ENCODE measurements at regions not wholly inside any gene's neighbourhood (a gene's known extent, or its start where the extent isn't known, plus 50 kb on each side); places are given as distances from the start of the nearest gene placed in this dataset.

DNA sequence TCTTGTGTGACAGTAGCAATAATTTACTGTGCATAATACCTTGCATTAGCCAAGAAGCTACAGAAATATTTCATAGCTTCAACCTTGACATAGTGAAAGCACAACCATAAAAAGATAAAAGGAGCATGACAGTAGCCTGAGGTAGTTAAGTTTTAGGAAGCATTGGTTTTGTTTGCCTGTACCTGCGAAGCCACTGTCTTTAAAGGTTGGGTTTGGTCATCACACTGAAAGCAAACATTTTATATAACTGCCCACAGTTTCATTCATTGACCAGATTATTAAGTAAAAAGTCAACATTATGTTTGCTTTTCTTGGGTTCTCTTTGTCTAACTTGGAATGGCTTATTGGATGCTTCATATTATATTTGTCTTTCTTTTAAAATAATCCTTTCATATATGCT lies 450.1 kb upstream of the IL12A start:
- TF ChIP-seq, protein P1, sequence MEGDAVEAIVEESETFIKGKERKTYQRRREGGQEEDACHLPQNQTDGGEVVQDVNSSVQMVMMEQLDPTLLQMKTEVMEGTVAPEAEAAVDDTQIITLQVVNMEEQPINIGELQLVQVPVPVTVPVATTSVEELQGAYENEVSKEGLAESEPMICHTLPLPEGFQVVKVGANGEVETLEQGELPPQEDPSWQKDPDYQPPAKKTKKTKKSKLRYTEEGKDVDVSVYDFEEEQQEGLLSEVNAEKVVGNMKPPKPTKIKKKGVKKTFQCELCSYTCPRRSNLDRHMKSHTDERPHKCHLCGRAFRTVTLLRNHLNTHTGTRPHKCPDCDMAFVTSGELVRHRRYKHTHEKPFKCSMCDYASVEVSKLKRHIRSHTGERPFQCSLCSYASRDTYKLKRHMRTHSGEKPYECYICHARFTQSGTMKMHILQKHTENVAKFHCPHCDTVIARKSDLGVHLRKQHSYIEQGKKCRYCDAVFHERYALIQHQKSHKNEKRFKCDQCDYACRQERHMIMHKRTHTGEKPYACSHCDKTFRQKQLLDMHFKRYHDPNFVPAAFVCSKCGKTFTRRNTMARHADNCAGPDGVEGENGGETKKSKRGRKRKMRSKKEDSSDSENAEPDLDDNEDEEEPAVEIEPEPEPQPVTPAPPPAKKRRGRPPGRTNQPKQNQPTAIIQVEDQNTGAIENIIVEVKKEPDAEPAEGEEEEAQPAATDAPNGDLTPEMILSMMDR (IDR thresholded peaks at IDR 0.05): no peak
- TF ChIP-seq POLR2AphosphoS5 (IDR thresholded peaks at IDR 0.05): no peak
- TF ChIP-seq EP300 (IDR thresholded peaks at IDR 0.05): no peak
- no peak for TF ChIP-seq POLR2A (IDR thresholded peaks at IDR 0.05)
